ENCODE measurements at regions not wholly inside any gene's neighbourhood (a gene's known extent, or its start where the extent isn't known, plus 50 kb on each side); places are given as distances from the start of the nearest gene placed in this dataset.

GRCh38 chr9:16985559-16986348 is 115.3 kb upstream of the BNC2 start:
- RAD21 ChIA-PET (ENCODE audit: low non-redundant PET in 1 of 2, low total read pairs in 2 of 2, uncharacterized antibody in 2 of 2, unreplicated experiment in 2 of 2), result no interaction called here
- ATAC-seq, result no peak
- Histone ChIP-seq H2AFZ (ENCODE audit: low read depth, low read length, poor library complexity, severe bottlenecking) (no peak overlapping the region), H3K9me3 (ENCODE audit: control insufficient read depth in 1 of 2, insufficient read depth in 1 of 2, low read depth in 1 of 2, low read length in 2 of 2) (no peaks in the 10 kb centered on the region), H3K36me3 (ENCODE audit: control insufficient read depth in 1 of 2, insufficient read depth in 2 of 2, low read length in 2 of 2) (no peaks in the 10 kb centered on the region; a peak in 1 of 4 replicates), H3K4me3 (replicated peaks in 1 of 2; ENCODE audit: low read depth in 1 of 2, low read length in 2 of 2) (no peak overlapping the region), H3K27ac (ENCODE audit: low read depth, low read length) (no peak overlapping the region), H3K27me3 (ENCODE audit: insufficient read depth, low read length) (no peaks in the 10 kb centered on the region), H3K4me1 (ENCODE audit: control insufficient read depth in 1 of 2, insufficient read depth in 2 of 2, low read length in 2 of 2) (no peaks in the 10 kb centered on the region), H3K4me2 (ENCODE audit: low read length) (no peak overlapping the region), H3K79me2 (ENCODE audit: insufficient read depth, low read length) (no peaks in the 10 kb centered on the region), H4K20me1 (ENCODE audit: insufficient read depth) (no peaks in the 10 kb centered on the region), H3K9ac (ENCODE audit: low read length) (no peak overlapping the region), H3K9me2 (ENCODE audit: insufficient read depth) (no peaks in the 10 kb centered on the region)
- intact Hi-C loops (cut with micrococcal nuclease), result no loop called here
- CTCF ChIA-PET, result no interaction called here
- DNase-seq (ENCODE audit: low read depth, low spot score), result no peak
- no peak for TF ChIP-seq POLR2AphosphoS5 (IDR thresholded peaks at IDR 0.05; ENCODE audit: low read depth, low read length)
- no peak for TF ChIP-seq JUND (IDR thresholded peaks at IDR 0.05)
- TF ChIP-seq ZFX (IDR thresholded peaks at IDR 0.05), result no peak
- no peak for TF ChIP-seq TCF7L2 (IDR thresholded peaks at IDR 0.05; ENCODE audit: borderline replicate concordance, extremely low read depth, insufficient read depth, insufficient read length)
- TF ChIP-seq EZH2phosphoT487 (IDR thresholded peaks at IDR 0.05; ENCODE audit: borderline replicate concordance), result no peak
- TF ChIP-seq YY1 (IDR thresholded peaks at IDR 0.05; ENCODE audit: extremely low read depth, insufficient replicate concordance, low read depth, low read length), result no peak
- POLR2A ChIA-PET, result no interaction called here
- BruUV-seq (replicated peaks), result no TSS peak

GRCh38 chr9:16982780-16983310 is 112.4 kb upstream of the BNC2 start:
- TF ChIP-seq, protein P1, sequence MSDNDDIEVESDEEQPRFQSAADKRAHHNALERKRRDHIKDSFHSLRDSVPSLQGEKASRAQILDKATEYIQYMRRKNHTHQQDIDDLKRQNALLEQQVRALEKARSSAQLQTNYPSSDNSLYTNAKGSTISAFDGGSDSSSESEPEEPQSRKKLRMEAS (IDR thresholded peaks at IDR 0.05), result no peak
- TF ChIP-seq ATF3 (IDR thresholded peaks at IDR 0.05), result no peak
- TF ChIP-seq JUND (IDR thresholded peaks at IDR 0.05), result no peak
- TF ChIP-seq EZH2 (IDR thresholded peaks at IDR 0.05), result no peak
- TF ChIP-seq EZH2phosphoT487 (IDR thresholded peaks at IDR 0.05; ENCODE audit: borderline replicate concordance), result no peak
- TF ChIP-seq YY1 (IDR thresholded peaks at IDR 0.05; ENCODE audit: extremely low read depth, insufficient replicate concordance, low read depth, low read length), result no peak
- TF ChIP-seq POLR2AphosphoS5 (IDR thresholded peaks at IDR 0.05; ENCODE audit: low read depth, low read length), result no peak
- TF ChIP-seq RAD21 (IDR thresholded peaks at IDR 0.05; ENCODE audit: low read depth), result no peak
- TF ChIP-seq TCF7L2 (IDR thresholded peaks at IDR 0.05; ENCODE audit: borderline replicate concordance, extremely low read depth, insufficient read depth, insufficient read length), result no peak
- TF ChIP-seq ZFX (IDR thresholded peaks at IDR 0.05), result no peak
- TF ChIP-seq ZBTB33 (IDR thresholded peaks at IDR 0.05; ENCODE audit: extremely low read depth, insufficient replicate concordance, low read length), result no peak
- no peak for TF ChIP-seq ELF1 (IDR thresholded peaks at IDR 0.05; ENCODE audit: borderline replicate concordance, low read depth)
- H3K4me2 ChIP-seq (ENCODE audit: low read length), result no peak overlapping the region
- ChIA-PET POLR2A (no interaction called here), RAD21 (ENCODE audit: low non-redundant PET in 1 of 2, low total read pairs in 2 of 2, uncharacterized antibody in 2 of 2, unreplicated experiment in 2 of 2) (no interaction called here), CTCF (no interaction called here)
- DNase-seq (ENCODE audit: low read depth, low spot score) (no peak), ATAC-seq (no peak)
- no peak overlapping the region for H3K4me3 ChIP-seq (replicated peaks in 1 of 2; ENCODE audit: low read depth in 1 of 2, low read length in 2 of 2)
- H3K4me1 ChIP-seq (ENCODE audit: control insufficient read depth in 1 of 2, insufficient read depth in 2 of 2, low read length in 2 of 2), result no peaks in the 10 kb centered on the region
- H3K9ac ChIP-seq (ENCODE audit: low read length), result no peak overlapping the region
- no TSS peak for BruUV-seq (replicated peaks)
- H3K36me3 ChIP-seq (ENCODE audit: control insufficient read depth in 1 of 2, insufficient read depth in 2 of 2, low read length in 2 of 2), result no peaks in the 10 kb centered on the region; a peak in 1 of 4 replicates
- no peaks in the 10 kb centered on the region for H3K79me2 ChIP-seq (ENCODE audit: insufficient read depth, low read length)
- H4K20me1 ChIP-seq (ENCODE audit: insufficient read depth), result no peaks in the 10 kb centered on the region
- no peaks in the 10 kb centered on the region for H3K9me3 ChIP-seq (ENCODE audit: control insufficient read depth in 1 of 2, insufficient read depth in 1 of 2, low read depth in 1 of 2, low read length in 2 of 2)
- no peaks in the 10 kb centered on the region for H3K9me2 ChIP-seq (ENCODE audit: insufficient read depth)
- H2AFZ ChIP-seq (ENCODE audit: low read depth, low read length, poor library complexity, severe bottlenecking), result no peak overlapping the region
- H3K27ac ChIP-seq (ENCODE audit: low read depth, low read length), result no peak overlapping the region
- intact Hi-C loops (cut with micrococcal nuclease), result no loop called here
- H3K27me3 ChIP-seq (ENCODE audit: insufficient read depth, low read length), result no peaks in the 10 kb centered on the region

Data from HCT116 (cell line).